WERI-Rb-1 (cell line): ENCODE measurements at regions not wholly inside any gene's neighbourhood (a gene's known extent, or its start where the extent isn't known, plus 50 kb on each side); places are given as distances from the start of the nearest gene placed in this dataset.

Experiments used
- DNase-seq: peaks from one replicate; pipeline ENCODE4 v3.0.0-alpha.2; 2020
- H3K27ac ChIP-seq: fragments of 250-450 bp; sonication (Bioruptor Pico); 2 replicates; pipeline ENCODE4 v1.5.1; 2020; ENCODE audit warnings: mild to moderate bottlenecking, moderate library complexity
- H3K27me3 ChIP-seq: fragments of 250-450 bp; sonication (Bioruptor Pico); 2 replicates; pipeline ENCODE4 v1.5.1; 2021; ENCODE audit warnings: mild to moderate bottlenecking, low read depth, moderate library complexity; ENCODE audit not compliant: insufficient read depth, severe bottlenecking
- H3K36me3 ChIP-seq: fragments of 250-450 bp; sonication (Bioruptor Pico); 2 replicates; pipeline ENCODE4 v1.5.1; 2020; ENCODE audit warnings: mild to moderate bottlenecking, moderate library complexity
- H3K4me3 ChIP-seq: 2 replicates; pipeline ENCODE4 v1.5.1; 2011; ENCODE audit warnings: low read depth, mild to moderate bottlenecking, control low read depth, low read length
- H3K9me3 ChIP-seq: fragments of 250-450 bp; sonication (Bioruptor Pico); 2 replicates; pipeline ENCODE4 v1.5.1; 2021; ENCODE audit warnings: mild to moderate bottlenecking, moderate library complexity; ENCODE audit not compliant: severe bottlenecking
- CTCF ChIP-seq: IDR thresholded peaks from 2 replicates; pipeline ENCODE4 v1.5.1; 2011; ENCODE audit warnings: low read depth, mild to moderate bottlenecking, control low read depth, inconsistent platforms, low read length

- H3K36me3 ChIP-seq = no peaks in the 10 kb centered on the region
- no peak overlapping the region for H3K27ac ChIP-seq
- H3K9me3 ChIP-seq = no peaks in the 10 kb centered on the region
- H3K27me3 ChIP-seq = peaks cover 15% of the 10 kb centered on the region
- TF ChIP-seq CTCF = no peak
- no peak for DNase-seq
- H3K4me3 ChIP-seq = no peak overlapping the region
Measured at GRCh38 chrX:39170464-39170863, 369.2 kb downstream of the MID1IP1 start.

GRCh38 chrX:39171686-39172085 is 370.4 kb downstream of the MID1IP1 start:
- Histone ChIP-seq H3K9me3 (no peaks in the 10 kb centered on the region), H3K27ac (no peak overlapping the region), H3K36me3 (no peaks in the 10 kb centered on the region), H3K4me3 (no peak overlapping the region), H3K27me3 (peaks cover 19% of the 10 kb centered on the region)
- no peak for DNase-seq
- no peak for TF ChIP-seq CTCF

- Histone ChIP-seq H3K27me3 (peaks cover 13% of the 10 kb centered on the region), H3K9me3 (no peaks in the 10 kb centered on the region)
Measured at GRCh38 chrX:39174241-39174771, 373.0 kb downstream of the MID1IP1 start.

GRCh38 chrX:39174772-39175417 is 373.6 kb downstream of the MID1IP1 start:
- TF ChIP-seq CTCF = no peak
- H3K27me3 ChIP-seq = peaks cover 13% of the 10 kb centered on the region
- DNase-seq = no peak
- no peak overlapping the region for H3K4me3 ChIP-seq
- no peak overlapping the region for H3K27ac ChIP-seq
- H3K9me3 ChIP-seq = no peaks in the 10 kb centered on the region
- no peaks in the 10 kb centered on the region for H3K36me3 ChIP-seq

More at GRCh38 chrX:39174241-39174771, 373.0 kb downstream of the MID1IP1 start:
- Histone ChIP-seq H3K36me3 (no peaks in the 10 kb centered on the region), H3K4me3 (no peak overlapping the region), H3K27ac (no peak overlapping the region)
- DNase-seq = no peak
- no peak for TF ChIP-seq CTCF

GRCh38 chrX:39175418-39176057 is 374.3 kb downstream of the MID1IP1 start:
- no peak for DNase-seq
- Histone ChIP-seq H3K36me3 (no peaks in the 10 kb centered on the region), H3K27me3 (peaks cover 13% of the 10 kb centered on the region), H3K27ac (no peak overlapping the region), H3K4me3 (no peak overlapping the region), H3K9me3 (no peaks in the 10 kb centered on the region)
- no peak for TF ChIP-seq CTCF

GRCh38 chrX:39176105-39176504 is 374.8 kb downstream of the MID1IP1 start:
- no peak for TF ChIP-seq CTCF
- no peak for DNase-seq

More at GRCh38 chrX:39176105-39176504, 374.8 kb downstream of the MID1IP1 start:
- H3K36me3 ChIP-seq = no peaks in the 10 kb centered on the region
- peaks cover 13% of the 10 kb centered on the region for H3K27me3 ChIP-seq
- H3K4me3 ChIP-seq = no peak overlapping the region
- no peak overlapping the region for H3K27ac ChIP-seq
- H3K9me3 ChIP-seq = no peaks in the 10 kb centered on the region
